ENCODE measurements at regions not wholly inside any gene's neighbourhood (a gene's known extent, or its start where the extent isn't known, plus 50 kb on each side); places are given as distances from the start of the nearest gene placed in this dataset.

DNA sequence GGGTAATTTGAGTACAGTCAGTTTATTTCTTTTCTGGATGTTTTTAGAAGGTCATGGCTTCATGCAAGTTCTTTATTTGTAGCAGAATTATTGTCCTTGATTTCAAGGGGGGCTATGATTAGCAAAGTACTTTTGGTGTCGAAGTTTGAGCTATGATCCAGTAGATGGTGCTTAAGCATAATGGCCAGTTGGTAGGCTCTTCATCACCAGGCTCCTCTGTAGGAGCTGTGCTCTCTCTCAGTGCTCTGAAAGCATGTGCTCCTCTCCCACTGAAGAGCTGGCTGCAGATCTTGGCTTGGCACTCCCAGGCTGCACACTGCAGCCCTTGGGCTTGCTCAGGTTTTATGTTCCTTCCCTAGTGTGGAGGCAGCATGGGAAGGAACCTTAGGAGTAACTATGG, 852.7 kb downstream of the LUZP2 start:
- ChIA-PET CTCF (no interaction called here), POLR2A (no interaction called here)
- Mint-ChIP-seq H3K27ac (no peak overlapping the region), H3K36me3 (no peaks in the 10 kb centered on the region), H3K4me1 (ENCODE audit: low read depth) (no peaks in the 10 kb centered on the region), H3K4me3 (no peak overlapping the region), H3K9me3 (peaks cover 15% of the 10 kb centered on the region), H3K27me3 (no peaks in the 10 kb centered on the region)
- intact Hi-C loops (cut with micrococcal nuclease) = no loop called here
- no peak for DNase-seq

DNA sequence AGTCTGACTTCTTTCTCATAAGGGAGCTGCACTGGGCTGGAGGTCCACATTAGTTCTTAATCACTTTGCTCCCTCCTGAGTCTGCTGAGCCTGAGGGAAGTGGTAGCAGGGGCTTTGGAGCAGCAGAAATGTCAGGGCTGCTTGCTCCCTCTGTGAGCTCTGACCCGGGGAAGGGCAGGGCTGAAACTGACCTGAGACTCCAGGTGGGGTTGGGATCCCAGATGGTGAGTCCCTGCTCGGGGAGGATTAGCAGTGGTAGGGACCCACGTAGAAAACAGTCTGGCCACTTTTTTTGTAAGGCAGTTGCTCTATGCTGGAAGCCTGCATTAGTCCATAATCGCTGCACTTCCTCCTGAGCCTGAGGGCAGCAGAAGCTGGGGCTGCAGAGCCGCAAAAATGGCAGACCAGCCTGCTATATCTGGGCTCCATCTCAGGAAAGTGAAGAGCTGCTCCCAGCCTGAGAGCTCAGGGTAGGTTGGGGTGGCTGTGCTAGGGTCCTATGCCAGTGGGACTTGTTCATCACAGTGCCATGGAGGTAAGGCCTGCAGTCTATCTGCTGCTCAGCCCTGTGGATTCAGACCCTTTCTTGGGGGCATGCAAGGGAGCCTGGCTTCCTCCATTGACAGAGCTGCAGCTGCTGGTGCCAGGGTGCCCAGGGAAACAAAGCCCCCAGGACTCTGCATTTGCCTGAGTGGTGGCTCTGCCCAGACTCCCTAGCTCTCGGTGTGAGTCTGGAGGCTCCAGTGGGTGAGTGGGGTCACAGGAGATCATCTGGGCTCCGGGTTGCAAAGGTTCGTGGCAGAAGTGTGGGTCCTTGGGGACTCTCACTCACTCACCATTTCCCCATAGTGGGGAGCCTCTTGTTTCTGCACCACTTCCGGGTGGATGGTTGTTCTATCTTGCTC, 854.3 kb downstream of the LUZP2 start:
- intact Hi-C loops (cut with micrococcal nuclease) = no loop called here
- ChIA-PET POLR2A (no interaction called here), CTCF (no interaction called here)
- no peaks in the 10 kb centered on the region for H3K36me3 Mint-ChIP-seq
- H3K4me1 Mint-ChIP-seq (ENCODE audit: low read depth) = no peaks in the 10 kb centered on the region
- no peak for DNase-seq
- H3K27me3 Mint-ChIP-seq = no peaks in the 10 kb centered on the region
- no peak overlapping the region for H3K27ac Mint-ChIP-seq
- H3K9me3 Mint-ChIP-seq = peaks cover 12% of the 10 kb centered on the region
- no peak overlapping the region for H3K4me3 Mint-ChIP-seq

DNA sequence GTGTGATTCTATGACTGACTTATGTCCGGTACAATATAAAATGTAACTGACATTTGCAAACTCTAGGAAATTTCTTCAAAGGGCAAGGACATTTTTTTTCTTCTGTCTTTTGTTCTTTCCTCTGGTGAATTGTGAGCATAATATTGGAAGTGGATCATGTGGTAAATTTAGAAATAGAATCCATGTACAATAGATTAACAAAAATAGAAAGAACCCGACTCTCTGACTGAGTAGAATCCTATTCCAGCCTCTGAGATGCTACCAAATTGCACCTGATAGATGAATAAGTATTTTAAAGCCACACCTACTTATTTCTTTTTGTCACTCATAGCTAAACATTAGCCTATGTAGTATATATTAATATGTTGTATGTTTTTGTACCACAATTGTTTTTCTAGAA, 860.3 kb downstream of the LUZP2 start:
- no peak for DNase-seq
- no peak overlapping the region for H3K27ac Mint-ChIP-seq
- CTCF ChIA-PET = no interaction called here
- H3K4me1 Mint-ChIP-seq (ENCODE audit: low read depth) = no peaks in the 10 kb centered on the region
- intact Hi-C loops (cut with micrococcal nuclease) = no loop called here
- POLR2A ChIA-PET = no interaction called here
- H3K9me3 Mint-ChIP-seq = peaks cover 6% of the 10 kb centered on the region
- H3K36me3 Mint-ChIP-seq = no peaks in the 10 kb centered on the region
- H3K27me3 Mint-ChIP-seq = no peaks in the 10 kb centered on the region
- H3K4me3 Mint-ChIP-seq = no peak overlapping the region

DNA sequence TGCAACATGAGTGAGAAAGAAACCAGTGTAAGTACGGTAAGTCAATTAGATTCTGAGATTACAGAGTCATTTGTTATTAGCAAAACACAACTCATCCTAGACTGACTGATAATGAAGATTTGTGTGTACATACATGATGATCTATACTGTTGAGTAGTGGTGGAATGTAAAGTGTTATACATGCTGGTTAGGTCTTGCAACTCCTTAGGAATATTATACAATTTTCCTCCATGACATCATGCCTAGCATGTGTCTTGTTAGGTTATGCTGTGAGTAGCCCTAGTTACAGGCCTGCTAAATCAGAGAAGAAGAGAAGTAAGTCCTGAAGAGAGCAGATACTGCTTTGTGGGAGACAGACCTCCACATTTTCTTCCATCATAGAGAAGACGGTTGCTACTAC, 880.6 kb downstream of the LUZP2 start:
- Mint-ChIP-seq H3K27ac (no peak overlapping the region), H3K36me3 (no peaks in the 10 kb centered on the region), H3K9me3 (peaks cover 30% of the 10 kb centered on the region), H3K4me3 (no peak overlapping the region), H3K4me1 (ENCODE audit: low read depth) (no peaks in the 10 kb centered on the region), H3K27me3 (no peaks in the 10 kb centered on the region)
- ChIA-PET POLR2A (no interaction called here), CTCF (no interaction called here)
- intact Hi-C loops (cut with micrococcal nuclease) = no loop called here
- no peak for DNase-seq

DNA sequence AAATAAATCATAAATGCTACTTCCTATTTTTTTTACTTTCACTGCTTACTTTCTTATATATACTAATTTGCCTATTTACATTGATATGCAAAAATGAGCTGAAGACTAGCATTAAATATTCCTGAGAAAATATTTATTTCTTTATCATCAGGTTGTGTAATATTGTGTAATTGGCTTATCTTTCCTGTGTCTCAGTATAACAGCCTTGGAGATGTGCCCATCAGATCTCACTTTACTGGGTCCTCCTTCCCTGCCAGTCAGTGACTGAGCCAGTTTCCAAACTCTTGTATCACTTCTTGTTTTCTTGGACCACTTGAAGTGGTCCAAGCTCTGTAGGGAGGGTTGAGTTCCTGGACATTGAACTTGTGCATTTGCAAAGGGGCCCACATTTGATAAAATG, 900.0 kb downstream of the LUZP2 start:
- Mint-ChIP-seq H3K27ac (no peak overlapping the region), H3K27me3 (no peaks in the 10 kb centered on the region), H3K36me3 (no peaks in the 10 kb centered on the region), H3K9me3 (peaks cover 14% of the 10 kb centered on the region), H3K4me3 (no peak overlapping the region), H3K4me1 (ENCODE audit: low read depth) (no peaks in the 10 kb centered on the region)
- CTCF ChIA-PET = no interaction called here
- no peak for DNase-seq
- intact Hi-C loops (cut with micrococcal nuclease) = no loop called here
- POLR2A ChIA-PET = no interaction called here

DNA sequence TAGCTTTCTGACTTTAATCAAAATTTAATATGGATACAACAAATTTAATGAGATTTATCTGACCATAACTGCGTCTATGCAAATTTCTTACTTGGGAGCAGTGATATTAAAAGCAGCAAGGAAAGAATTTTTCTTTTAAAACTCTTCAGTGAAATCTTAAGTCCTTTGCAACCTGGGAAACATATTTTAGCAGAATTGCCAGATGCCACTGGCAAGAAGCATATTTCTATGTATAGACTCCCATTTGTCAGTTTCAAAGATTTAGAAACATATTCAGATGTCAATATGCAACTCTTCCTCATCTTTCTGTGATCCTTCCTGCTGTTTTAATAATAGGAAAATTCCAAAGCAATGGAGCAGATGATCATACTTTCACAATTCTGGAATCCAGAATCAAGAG, 911.3 kb downstream of the LUZP2 start:
- Mint-ChIP-seq H3K4me3 (no peak overlapping the region), H3K27me3 (no peaks in the 10 kb centered on the region), H3K27ac (no peak overlapping the region), H3K9me3 (peaks cover 14% of the 10 kb centered on the region), H3K36me3 (no peaks in the 10 kb centered on the region), H3K4me1 (ENCODE audit: low read depth) (no peaks in the 10 kb centered on the region)
- CTCF ChIA-PET = no interaction called here
- no peak for DNase-seq
- POLR2A ChIA-PET = no interaction called here
- intact Hi-C loops (cut with micrococcal nuclease) = no loop called here

DNA sequence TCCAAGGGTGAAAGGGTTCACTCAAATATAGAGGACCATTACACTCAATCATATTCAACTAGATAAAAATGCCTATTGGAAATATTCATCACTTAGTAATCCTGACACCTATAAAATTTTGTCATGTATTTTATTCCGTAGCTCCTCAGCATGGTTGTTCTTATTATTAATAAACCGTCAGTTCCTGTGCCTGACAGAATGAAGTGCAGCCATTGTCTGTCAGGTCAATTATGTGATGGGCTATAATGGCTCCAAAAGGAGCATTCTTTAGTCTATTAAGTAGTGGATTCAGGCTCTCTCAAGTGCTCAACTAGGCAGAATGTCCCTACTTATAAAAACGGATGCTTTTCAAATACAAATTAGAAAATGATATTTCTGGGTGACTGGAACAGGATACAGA, 916.1 kb upstream of the ANO3 start:
- Mint-ChIP-seq H3K4me3 (no peak overlapping the region), H3K4me1 (ENCODE audit: low read depth) (no peaks in the 10 kb centered on the region), H3K9me3 (peaks cover 17% of the 10 kb centered on the region)

DNA sequence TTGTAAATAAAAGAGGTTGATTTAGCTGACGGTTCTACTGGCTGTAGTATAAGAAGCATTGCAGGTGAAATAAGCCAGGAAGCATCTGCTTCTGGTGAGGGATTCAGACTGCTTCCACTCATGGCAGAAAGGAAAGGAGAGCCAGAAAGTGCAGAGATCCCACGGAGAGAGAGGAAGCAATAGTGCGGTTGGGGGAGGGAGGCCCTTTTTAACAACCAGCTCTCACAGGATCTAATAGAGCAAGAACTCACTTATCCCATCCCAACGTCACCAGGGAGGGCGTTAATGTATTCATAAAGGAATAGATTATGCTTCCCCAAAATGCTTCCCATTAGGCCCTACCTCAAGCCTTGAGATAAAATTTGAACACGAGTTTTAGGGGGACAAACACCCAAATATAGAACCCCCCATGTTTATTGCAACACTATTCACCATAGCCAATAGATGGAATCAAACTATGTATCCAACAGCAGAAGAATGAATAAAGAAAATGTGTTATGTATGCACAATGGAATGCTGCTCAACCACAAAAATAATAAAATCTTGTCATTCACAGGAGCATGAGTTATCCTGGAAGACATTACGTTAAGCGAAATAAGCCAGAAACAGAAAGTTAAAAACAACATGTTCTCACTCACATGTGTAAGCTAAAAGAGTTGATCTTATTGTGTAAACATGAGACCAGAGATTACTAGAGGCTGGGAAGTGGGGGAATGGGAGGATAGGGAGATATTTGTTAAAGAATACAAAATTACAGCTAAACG, 908.3 kb upstream of the ANO3 start:
- Mint-ChIP-seq H3K4me3 (no peak overlapping the region), H3K27ac (no peak overlapping the region), H3K36me3 (no peaks in the 10 kb centered on the region), H3K9me3 (peaks cover 13% of the 10 kb centered on the region), H3K27me3 (no peaks in the 10 kb centered on the region), H3K4me1 (ENCODE audit: low read depth) (no peaks in the 10 kb centered on the region)
- POLR2A ChIA-PET = no interaction called here
- no peak for DNase-seq
- intact Hi-C loops (cut with micrococcal nuclease) = no loop called here
- CTCF ChIA-PET = no interaction called here

More for the DNA sequence above, 916.1 kb upstream of the ANO3 start:
- ChIA-PET CTCF (no interaction called here), POLR2A (no interaction called here)
- no peaks in the 10 kb centered on the region for H3K27me3 Mint-ChIP-seq
- intact Hi-C loops (cut with micrococcal nuclease) = no loop called here
- no peak overlapping the region for H3K27ac Mint-ChIP-seq
- DNase-seq = no peak
- H3K36me3 Mint-ChIP-seq = no peaks in the 10 kb centered on the region

DNA sequence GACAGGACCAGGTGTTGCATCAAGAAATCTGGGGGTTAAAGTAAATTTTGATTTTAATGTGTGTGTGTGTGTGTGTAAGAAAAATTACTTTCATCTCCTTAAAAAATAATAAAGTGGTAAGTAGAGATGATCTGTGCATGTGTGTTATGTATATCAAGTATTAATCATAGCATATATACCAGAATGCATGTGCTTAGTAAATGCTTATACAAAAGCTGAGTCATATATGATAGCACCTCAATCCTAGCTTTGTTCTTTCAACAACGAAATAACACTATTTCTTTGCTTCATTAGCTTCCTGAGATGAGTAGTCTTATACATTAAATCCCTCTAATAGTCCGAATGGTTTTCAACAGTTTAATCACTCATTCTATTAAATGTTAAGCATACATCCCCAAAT, 899.6 kb upstream of the ANO3 start:
- Mint-ChIP-seq H3K9me3 (peaks cover 4% of the 10 kb centered on the region), H3K27me3 (no peaks in the 10 kb centered on the region), H3K4me3 (no peak overlapping the region), H3K36me3 (no peaks in the 10 kb centered on the region), H3K27ac (no peak overlapping the region), H3K4me1 (ENCODE audit: low read depth) (no peaks in the 10 kb centered on the region)
- no peak for DNase-seq
- intact Hi-C loops (cut with micrococcal nuclease) = no loop called here
- POLR2A ChIA-PET = no interaction called here
- CTCF ChIA-PET = no interaction called here

DNA sequence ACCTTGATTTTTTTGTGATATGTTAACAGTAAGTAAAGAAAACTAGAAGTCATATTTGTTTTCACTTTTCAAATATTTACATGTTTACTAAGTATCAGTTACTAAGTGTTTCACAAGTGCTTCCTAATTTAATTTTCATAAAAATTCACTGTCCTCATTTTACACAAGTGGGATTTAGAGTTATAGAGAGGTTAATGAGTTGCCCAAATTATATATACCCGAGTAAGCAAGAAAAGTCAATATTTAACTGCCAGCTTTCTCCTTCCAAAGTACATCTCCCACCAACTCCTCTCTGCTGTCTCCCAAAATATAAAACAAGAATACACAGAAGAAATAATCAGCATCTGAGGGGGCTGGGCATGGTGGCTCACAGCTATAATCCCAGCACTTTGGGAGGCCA, 896.7 kb upstream of the ANO3 start:
- H3K9me3 Mint-ChIP-seq = peaks cover 13% of the 10 kb centered on the region
- H3K4me1 Mint-ChIP-seq (ENCODE audit: low read depth) = no peaks in the 10 kb centered on the region
- CTCF ChIA-PET = no interaction called here
- H3K27ac Mint-ChIP-seq = no peak overlapping the region
- DNase-seq = no peak
- POLR2A ChIA-PET = no interaction called here
- H3K27me3 Mint-ChIP-seq = no peaks in the 10 kb centered on the region
- H3K4me3 Mint-ChIP-seq = no peak overlapping the region
- intact Hi-C loops (cut with micrococcal nuclease) = no loop called here
- H3K36me3 Mint-ChIP-seq = no peaks in the 10 kb centered on the region

DNA sequence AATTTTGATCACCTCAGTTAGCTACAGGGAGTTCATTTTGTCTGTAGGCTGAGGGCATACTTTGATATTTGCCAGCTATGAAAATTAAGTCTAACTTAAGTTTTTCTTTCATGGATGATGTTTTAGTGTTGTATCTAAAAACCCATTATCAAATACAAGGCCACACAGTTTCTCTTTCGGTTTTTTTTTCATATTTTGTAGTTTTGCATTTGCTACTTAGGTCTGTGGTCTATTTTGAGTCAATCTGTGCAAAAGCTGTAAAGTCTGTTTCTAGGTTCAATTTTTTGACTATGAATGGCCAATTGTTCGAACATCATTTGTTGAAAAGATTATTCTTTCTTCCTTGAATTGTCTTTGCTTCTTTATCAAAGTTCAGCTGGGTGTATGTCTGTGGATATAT, 895.6 kb upstream of the ANO3 start:
- DNase-seq = no peak
- ChIA-PET CTCF (no interaction called here), POLR2A (no interaction called here)
- H3K4me3 Mint-ChIP-seq = no peak overlapping the region
- peaks cover 16% of the 10 kb centered on the region for H3K9me3 Mint-ChIP-seq
- no peaks in the 10 kb centered on the region for H3K4me1 Mint-ChIP-seq (ENCODE audit: low read depth)
- intact Hi-C loops (cut with micrococcal nuclease) = no loop called here
- H3K27ac Mint-ChIP-seq = no peak overlapping the region
- H3K36me3 Mint-ChIP-seq = no peaks in the 10 kb centered on the region
- no peaks in the 10 kb centered on the region for H3K27me3 Mint-ChIP-seq

DNA sequence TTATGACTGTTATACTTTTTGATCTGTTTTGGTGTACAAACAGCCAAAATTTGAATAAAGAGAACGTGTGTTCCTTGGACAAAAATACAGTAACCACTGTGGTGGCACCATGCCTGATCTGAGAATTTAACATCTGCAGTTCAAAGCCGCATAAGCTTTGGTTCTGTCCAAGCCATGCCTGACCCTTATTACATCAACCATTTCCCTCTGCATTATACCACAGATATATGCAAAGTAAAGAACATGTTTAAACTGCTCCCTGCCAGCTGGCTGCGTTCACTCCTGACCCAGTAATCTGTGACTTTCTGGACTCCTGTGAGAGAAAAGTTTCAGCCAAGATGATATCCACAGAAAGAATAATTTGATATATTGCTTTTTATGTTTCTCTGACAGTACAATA, 890.5 kb upstream of the ANO3 start:
- POLR2A ChIA-PET = no interaction called here
- intact Hi-C loops (cut with micrococcal nuclease) = no loop called here
- no peaks in the 10 kb centered on the region for H3K27me3 Mint-ChIP-seq
- no peak for DNase-seq
- H3K36me3 Mint-ChIP-seq = no peaks in the 10 kb centered on the region
- H3K9me3 Mint-ChIP-seq = peaks cover 17% of the 10 kb centered on the region
- no peak overlapping the region for H3K4me3 Mint-ChIP-seq
- CTCF ChIA-PET = no interaction called here
- H3K4me1 Mint-ChIP-seq (ENCODE audit: low read depth) = no peaks in the 10 kb centered on the region
- H3K27ac Mint-ChIP-seq = no peak overlapping the region

DNA sequence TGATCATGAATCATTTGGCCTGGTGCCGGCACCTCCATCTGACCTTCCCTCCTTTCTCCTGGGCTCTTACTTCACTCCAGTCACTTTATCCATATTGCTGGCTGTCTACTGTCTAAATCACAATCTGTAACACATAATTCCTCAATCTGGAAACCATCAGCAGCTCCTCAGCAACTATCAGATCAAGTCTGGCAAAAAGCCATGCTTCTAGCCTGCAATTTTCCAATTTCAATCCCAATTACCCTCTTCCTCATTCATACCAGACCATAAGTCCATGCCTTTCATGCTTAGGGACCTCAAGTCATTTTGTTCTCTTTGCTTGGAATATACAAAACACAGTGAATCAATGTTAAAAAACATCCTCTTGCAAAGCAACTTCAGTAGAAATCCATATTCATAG, 882.8 kb upstream of the ANO3 start:
- Mint-ChIP-seq H3K27ac (no peak overlapping the region), H3K36me3 (no peaks in the 10 kb centered on the region), H3K4me3 (no peak overlapping the region), H3K4me1 (ENCODE audit: low read depth) (no peaks in the 10 kb centered on the region), H3K9me3 (peaks cover 20% of the 10 kb centered on the region), H3K27me3 (no peaks in the 10 kb centered on the region)
- ChIA-PET CTCF (no interaction called here), POLR2A (no interaction called here)
- intact Hi-C loops (cut with micrococcal nuclease) = no loop called here
- no peak for DNase-seq

All from activated CD4-positive, alpha-beta memory T cell treated with anti-CD3 and anti-CD28 coated beads for 36 hours (primary cell).